ENCODE measurements at regions not wholly inside any gene's neighbourhood (a gene's known extent, or its start where the extent isn't known, plus 50 kb on each side); places are given as distances from the start of the nearest gene placed in this dataset.
"Not testable (repeated sequence)": the region's sequence is repeated elsewhere in the genome, so short reads cannot be mapped to it uniquely, and the experiment has no call there.

- no peak for DNase-seq
Observed at GRCh38 chr12:131497966-131498365, 212.9 kb upstream of the SFSWAP start.

DNA sequence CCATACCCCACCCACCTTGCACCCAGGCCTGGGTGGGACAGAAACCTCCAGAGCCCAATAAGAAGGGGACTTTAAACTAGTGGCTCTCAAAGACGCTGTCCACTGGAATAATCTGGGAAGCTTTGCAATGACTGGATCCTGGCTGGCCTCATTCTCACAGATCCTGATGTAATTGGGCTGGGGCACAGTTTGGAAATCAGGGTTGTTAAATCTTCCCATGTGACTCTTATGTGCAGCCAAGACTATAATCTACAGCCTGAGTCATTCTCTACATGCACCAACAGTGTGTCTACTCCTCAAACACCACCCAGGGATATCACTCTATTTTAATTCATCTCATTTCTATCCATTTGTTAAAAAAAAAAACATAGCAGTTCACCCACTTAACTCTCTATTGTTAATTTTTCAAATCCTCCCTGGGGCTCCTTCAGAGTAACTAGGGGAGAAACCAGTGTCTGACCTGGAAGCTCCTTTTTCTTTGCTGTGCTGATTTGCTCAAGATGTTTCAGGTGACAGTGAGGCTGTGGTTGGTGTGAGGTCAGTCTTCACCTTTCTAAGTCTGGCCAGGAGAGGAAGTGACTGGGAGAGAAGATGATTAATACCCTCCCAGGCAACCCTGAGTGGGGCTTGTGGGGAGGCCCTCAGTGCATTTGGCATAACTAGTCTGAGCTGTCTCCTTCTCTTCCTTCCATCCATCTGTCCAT lies 211.6 kb upstream of the SFSWAP start:
- DNase-seq: no peak

GRCh38 chr12:131499864-131500190 lies 211.1 kb upstream of the SFSWAP start:
- no peak for DNase-seq

- DNase-seq: no peak
Observed at GRCh38 chr12:131500564-131500963, 210.3 kb upstream of the SFSWAP start.

DNA sequence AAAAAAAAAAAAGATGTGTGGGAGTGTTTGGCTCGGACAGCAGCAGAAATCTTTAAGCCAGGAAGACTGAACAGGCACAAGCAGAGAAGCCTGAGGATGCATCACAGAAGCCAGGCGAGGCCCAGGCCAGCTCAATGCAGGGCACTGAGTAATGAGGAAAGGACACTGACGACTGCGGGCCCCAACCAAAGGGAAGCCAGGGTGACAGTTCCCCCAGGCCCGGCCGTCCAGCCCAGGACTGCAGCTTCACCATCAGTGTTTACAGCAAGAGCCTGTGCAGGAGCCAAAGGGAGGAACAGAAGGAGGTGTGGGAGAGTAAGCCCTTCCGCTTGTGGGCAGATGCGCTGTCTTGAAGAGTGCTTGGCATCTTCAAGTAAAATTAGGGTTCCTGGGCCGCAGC lies 205.3 kb upstream of the SFSWAP start:
- DNase-seq: no peak

DNA sequence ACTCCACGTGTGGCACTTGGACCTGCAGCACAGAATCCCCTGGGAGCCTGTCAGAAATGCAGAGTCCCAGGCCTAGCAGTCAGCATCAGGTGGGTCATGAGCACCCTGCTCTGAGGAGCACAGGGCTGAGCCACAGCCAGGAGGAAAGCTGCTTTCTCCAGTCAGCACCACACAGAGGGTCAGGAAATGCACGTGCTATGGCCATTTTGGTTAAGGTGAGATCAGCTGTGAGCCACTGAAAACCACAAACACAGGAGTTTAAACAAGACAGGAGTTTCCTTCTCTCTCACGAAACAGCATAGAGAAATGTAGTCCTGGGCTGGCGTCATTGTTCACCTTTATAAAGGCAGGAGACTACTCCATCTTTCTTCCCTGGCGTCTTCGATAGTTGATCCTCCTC lies 204.5 kb upstream of the SFSWAP start:
- no peak for DNase-seq

DNA sequence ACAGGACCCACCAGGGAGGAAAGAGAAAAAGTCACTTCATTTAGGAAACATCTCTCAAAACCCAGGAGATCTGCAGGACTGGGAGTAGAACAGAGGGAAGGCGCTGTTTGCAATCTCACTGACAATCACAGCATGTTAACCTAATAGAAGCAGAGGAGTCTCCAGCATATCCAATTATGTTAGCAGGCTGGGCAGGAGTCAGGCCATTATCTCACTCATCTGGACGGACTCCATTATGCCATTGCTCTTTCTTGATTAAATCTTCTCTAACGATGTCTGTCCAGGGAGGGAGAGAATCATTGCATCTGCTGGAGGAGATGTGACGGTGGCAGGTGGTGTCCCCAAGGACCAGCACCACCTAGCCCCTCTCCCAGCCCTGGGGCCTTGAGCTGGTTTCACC lies 203.8 kb upstream of the SFSWAP start:
- no peak for DNase-seq

GRCh38 chr12:131507881-131508280 lies 203.0 kb upstream of the SFSWAP start:
- DNase-seq: no peak

DNA sequence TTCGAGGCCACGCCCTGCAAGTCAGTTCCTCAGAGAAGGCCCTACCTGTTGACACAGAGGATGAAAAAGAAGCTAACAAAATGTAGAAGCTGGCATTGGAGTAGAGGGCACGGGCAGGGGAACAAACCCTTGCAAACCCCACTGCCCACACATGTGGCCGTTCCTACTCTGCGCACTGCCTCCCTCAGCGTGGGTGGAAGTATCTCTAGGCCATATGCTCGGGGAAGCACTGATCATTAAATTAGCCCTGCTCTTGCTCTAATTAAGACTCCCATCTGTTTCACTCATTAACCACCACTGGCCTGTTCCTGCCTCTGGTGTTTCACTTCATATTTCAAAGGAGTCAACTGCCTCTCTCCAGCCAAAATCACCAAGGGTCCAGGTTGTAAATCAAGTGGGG lies 201.2 kb upstream of the SFSWAP start:
- DNase-seq: no peak

- no peak for DNase-seq
Observed at GRCh38 chr12:131510431-131510830, 200.5 kb upstream of the SFSWAP start.

GRCh38 chr12:131511391-131511802 lies 199.5 kb upstream of the SFSWAP start:
- no peak for DNase-seq

- no peak for DNase-seq
Observed at GRCh38 chr12:131511803-131512561, 198.9 kb upstream of the SFSWAP start.

- no peak for DNase-seq
Observed at GRCh38 chr12:131513606-131514005, 197.3 kb upstream of the SFSWAP start.

- not testable (repeated sequence) for DNase-seq
Observed at GRCh38 chr12:131520553-131520952, 190.3 kb upstream of the SFSWAP start.

- DNase-seq: no peak
Observed at GRCh38 chr12:131521326-131521725, 189.6 kb upstream of the SFSWAP start.

DNA sequence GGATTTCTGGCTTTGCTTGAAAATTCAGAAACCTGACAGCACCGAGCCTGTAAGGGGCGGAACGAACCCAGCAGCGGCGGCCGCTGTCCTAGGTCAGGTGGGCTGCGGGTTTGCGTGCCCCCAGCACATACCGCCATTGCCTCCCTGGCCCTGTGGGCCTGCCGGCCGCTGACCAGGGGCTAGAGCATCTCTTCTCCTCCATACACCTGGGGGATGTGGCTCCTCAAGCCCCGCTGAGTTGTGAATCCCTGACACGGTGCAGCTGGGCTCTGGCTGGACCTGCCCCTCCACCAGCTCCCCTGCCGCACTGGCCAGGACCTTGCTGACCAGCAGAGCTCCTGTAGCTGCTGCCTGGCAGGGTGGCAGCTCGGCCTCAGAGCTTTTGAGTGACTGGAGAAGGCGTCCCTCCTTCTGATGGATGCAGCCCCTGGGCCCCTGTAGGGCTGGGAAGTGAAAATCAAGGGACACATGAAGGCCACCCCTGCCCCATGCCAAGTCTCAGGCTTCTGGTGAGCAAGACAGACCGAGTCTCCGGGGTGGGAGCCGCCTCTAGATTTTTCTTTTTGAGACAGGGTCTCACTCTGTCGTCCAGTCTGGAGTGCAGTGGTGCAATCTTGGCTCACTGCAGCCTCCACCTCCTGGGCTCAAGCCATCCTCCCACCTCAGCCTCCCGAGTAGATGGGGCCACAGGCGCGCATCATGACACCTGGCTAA lies 184.9 kb upstream of the SFSWAP start:
- DNase-seq: no peak

DNA sequence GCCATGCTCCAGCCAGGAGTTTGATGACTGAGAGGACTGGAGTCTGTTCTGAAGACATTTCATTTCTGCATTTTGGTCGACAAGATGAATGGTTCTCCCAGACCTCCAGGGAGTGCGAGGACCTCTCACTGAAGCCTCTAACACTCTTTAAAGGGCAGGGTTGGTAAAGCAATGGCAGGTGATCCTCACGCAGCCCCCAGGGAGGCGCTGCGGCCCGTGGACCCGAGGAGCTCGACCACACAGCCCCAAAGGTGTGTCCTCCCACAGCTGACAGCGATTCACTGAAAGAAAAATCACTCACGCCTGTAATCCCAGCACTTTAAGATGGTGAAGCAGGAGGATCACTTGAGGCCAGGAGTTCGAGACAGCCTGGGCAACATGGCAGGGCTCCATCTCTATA lies 183.8 kb upstream of the SFSWAP start:
- DNase-seq: no peak

- DNase-seq: no peak
Observed at GRCh38 chr12:131527736-131528135, 183.2 kb upstream of the SFSWAP start.

GRCh38 chr12:131528144-131528543 lies 182.7 kb upstream of the SFSWAP start:
- no peak for DNase-seq

DNA sequence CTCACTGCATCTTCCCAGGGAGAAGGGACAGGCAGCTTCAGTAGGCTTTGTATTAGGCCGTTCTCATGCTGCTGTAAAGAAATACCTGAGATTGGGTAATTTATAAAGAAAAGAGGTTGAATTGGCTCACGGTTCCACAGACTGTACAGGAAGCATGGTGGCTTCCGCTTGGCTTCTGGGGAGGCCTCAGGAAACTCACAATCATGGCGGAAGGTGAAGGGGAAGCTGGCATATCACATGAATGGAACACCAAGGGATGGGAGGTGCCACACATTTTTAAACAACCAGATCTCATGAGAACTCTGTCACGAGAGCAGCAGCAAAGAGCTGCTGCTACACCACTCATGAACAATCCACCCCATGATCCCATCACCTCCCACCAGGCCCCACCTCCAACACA lies 182.2 kb upstream of the SFSWAP start:
- DNase-seq: no peak

- DNase-seq: peak; percentile 42
Observed at GRCh38 chr12:131529196-131530040, 181.5 kb upstream of the SFSWAP start.

- DNase-seq: no peak
Observed at GRCh38 chr12:131530041-131530332, 180.9 kb upstream of the SFSWAP start.

GRCh38 chr12:131530422-131530821 lies 180.5 kb upstream of the SFSWAP start:
- DNase-seq: no peak
